HCT116 (cell line): ENCODE measurements at regions not wholly inside any gene's neighbourhood (a gene's known extent, or its start where the extent isn't known, plus 50 kb on each side); places are given as distances from the start of the nearest gene placed in this dataset.

Experiments
- POLR2A ChIP-seq: IDR thresholded peaks from 2 replicates; pipeline ENCODE4 v1.7.0; 2011; ENCODE audit warnings: borderline replicate concordance; ENCODE audit not compliant: insufficient read depth, insufficient read length; ENCODE audit errors: extremely low read depth
- POLR2AphosphoS5 ChIP-seq: IDR thresholded peaks from 2 replicates; pipeline ENCODE4 v1.6.1; 2011; ENCODE audit warnings: mild to moderate bottlenecking, low read depth, low read length, moderate library complexity
- REST ChIP-seq: IDR thresholded peaks from 2 replicates; pipeline ENCODE4 v1.6.1; 2012; ENCODE audit warnings: low read depth
- SP1 ChIP-seq: IDR thresholded peaks from 2 replicates; pipeline ENCODE4 v1.6.1; 2012; ENCODE audit warnings: low read depth
- SRF ChIP-seq: IDR thresholded peaks from 2 replicates; pipeline ENCODE4 v1.6.1; 2012; ENCODE audit warnings: low read depth
- ZNF274 ChIP-seq: fragments of 200-500 bp; sonication (Bioruptor generic); IDR thresholded peaks from 2 replicates; pipeline ENCODE4 v1.6.1; 2014; ENCODE audit warnings: mild to moderate bottlenecking, low read depth, low read length, inconsistent platforms
- TF ChIP-seq, protein P1 (sequence below), 3 experiments: fragments of 200-600 bp in 1 of 3; sonication (generic) in 1 of 3; IDR thresholded peaks in 2 of 3; conservative IDR thresholded peaks in 1 of 3; 2 replicates each; pipeline ENCODE4 v1.5.1; 2012 to 2017; ENCODE audit warnings: low read depth in 2 of 3, low read length in 2 of 3, antibody characterized with exemption in 1 of 3, borderline replicate concordance in 1 of 3, control low read depth in 1 of 3, mild to moderate bottlenecking in 1 of 3, mixed read lengths in 1 of 3, mixed run types in 1 of 3, moderate library complexity in 1 of 3; ENCODE audit not compliant: insufficient read depth in 1 of 3

- TF ChIP-seq, protein P1, sequence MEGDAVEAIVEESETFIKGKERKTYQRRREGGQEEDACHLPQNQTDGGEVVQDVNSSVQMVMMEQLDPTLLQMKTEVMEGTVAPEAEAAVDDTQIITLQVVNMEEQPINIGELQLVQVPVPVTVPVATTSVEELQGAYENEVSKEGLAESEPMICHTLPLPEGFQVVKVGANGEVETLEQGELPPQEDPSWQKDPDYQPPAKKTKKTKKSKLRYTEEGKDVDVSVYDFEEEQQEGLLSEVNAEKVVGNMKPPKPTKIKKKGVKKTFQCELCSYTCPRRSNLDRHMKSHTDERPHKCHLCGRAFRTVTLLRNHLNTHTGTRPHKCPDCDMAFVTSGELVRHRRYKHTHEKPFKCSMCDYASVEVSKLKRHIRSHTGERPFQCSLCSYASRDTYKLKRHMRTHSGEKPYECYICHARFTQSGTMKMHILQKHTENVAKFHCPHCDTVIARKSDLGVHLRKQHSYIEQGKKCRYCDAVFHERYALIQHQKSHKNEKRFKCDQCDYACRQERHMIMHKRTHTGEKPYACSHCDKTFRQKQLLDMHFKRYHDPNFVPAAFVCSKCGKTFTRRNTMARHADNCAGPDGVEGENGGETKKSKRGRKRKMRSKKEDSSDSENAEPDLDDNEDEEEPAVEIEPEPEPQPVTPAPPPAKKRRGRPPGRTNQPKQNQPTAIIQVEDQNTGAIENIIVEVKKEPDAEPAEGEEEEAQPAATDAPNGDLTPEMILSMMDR (IDR thresholded peaks at IDR 0.05 in 2 of 3, conservative IDR thresholded peaks at IDR 0.05 in 1 of 3; ENCODE audit: borderline replicate concordance in 1 of 3, insufficient read depth in 1 of 3, low read depth in 2 of 3, low read length in 2 of 3): no peak
- TF ChIP-seq ZNF274 (no peak), SP1 (no peak), POLR2A (no peak), REST (no peak), SRF (no peak), POLR2AphosphoS5 (no peak)
Measured at GRCh38 chr2:163466331-163467250, 269.2 kb downstream of the FIGN start.
